Activated CD4-positive, alpha-beta T cell treated with anti-CD3 and anti-CD28 coated beads, Interleukin-2, amount 50 U/mL, for 24 hours (primary cell): ENCODE measurements at regions not wholly inside any gene's neighbourhood (a gene's known extent, or its start where the extent isn't known, plus 50 kb on each side); places are given as distances from the start of the nearest gene placed in this dataset.
"Not testable (repeated sequence)": the region's sequence is repeated elsewhere in the genome, so short reads cannot be mapped to it uniquely, and the experiment has no call there.

Experiments used
- DNase-seq, 2 donors: peaks; one replicate each; pipeline ENCODE4 v3.0.0-alpha.2; 2020; ENCODE audit warnings: low read depth in 1 of 2, low spot score in 1 of 2

GRCh38 chr2:147320146-147320545, 524.7 kb upstream of the ACVR2A start:
- DNase-seq, result no peak

GRCh38 chr2:147311058-147311430, 533.8 kb upstream of the ACVR2A start:
- no peak for DNase-seq

GRCh38 chr2:147310335-147311057, 534.3 kb upstream of the ACVR2A start:
- no peak for DNase-seq

GRCh38 chr2:147297820-147298219, 547.0 kb upstream of the ACVR2A start:
- peak; percentile 1 to 27 for DNase-seq

- DNase-seq, result no peak
Observed at GRCh38 chr2:147294825-147295392, 549.9 kb upstream of the ACVR2A start.

- no peak for DNase-seq
Observed at GRCh38 chr2:147293991-147294824, 550.6 kb upstream of the ACVR2A start.

- peak in 1 of 2 donors; percentile 13 for DNase-seq
Observed at GRCh38 chr2:147288131-147288530, 556.7 kb upstream of the ACVR2A start.

- DNase-seq, result no peak
Observed at GRCh38 chr2:147275943-147276342, 568.9 kb upstream of the ACVR2A start.

- DNase-seq, result no peak
Observed at GRCh38 chr2:147273628-147274027, 571.2 kb upstream of the ACVR2A start.

- no peak for DNase-seq
Observed at GRCh38 chr2:147273106-147273505, 571.7 kb upstream of the ACVR2A start.

GRCh38 chr2:147269581-147269980, 575.2 kb upstream of the ACVR2A start:
- DNase-seq, result not testable (repeated sequence)

- DNase-seq, result no peak
Observed at GRCh38 chr2:147260241-147260640, 584.6 kb upstream of the ACVR2A start.

- DNase-seq, result no peak
Observed at GRCh38 chr2:147255812-147256211, 589.0 kb upstream of the ACVR2A start.

- no peak for DNase-seq
Observed at GRCh38 chr2:147250652-147251356, 594.0 kb upstream of the ACVR2A start.

GRCh38 chr2:147247749-147248148, 597.1 kb upstream of the ACVR2A start:
- no peak for DNase-seq

- no peak for DNase-seq
Observed at GRCh38 chr2:147242445-147242844, 602.4 kb upstream of the ACVR2A start.

- DNase-seq, result no peak
Observed at GRCh38 chr2:147236601-147237000, 608.2 kb upstream of the ACVR2A start.

GRCh38 chr2:147232225-147232669, 612.6 kb upstream of the ACVR2A start:
- DNase-seq, result no peak

- no peak for DNase-seq
Observed at GRCh38 chr2:147231607-147232006, 613.2 kb upstream of the ACVR2A start.

GRCh38 chr2:147231081-147231480, 613.7 kb upstream of the ACVR2A start:
- no peak for DNase-seq

- no peak for DNase-seq
Observed at GRCh38 chr2:147227313-147227712, 617.5 kb upstream of the ACVR2A start.
